ENCODE measurements at regions not wholly inside any gene's neighbourhood (a gene's known extent, or its start where the extent isn't known, plus 50 kb on each side); places are given as distances from the start of the nearest gene placed in this dataset.

DNA sequence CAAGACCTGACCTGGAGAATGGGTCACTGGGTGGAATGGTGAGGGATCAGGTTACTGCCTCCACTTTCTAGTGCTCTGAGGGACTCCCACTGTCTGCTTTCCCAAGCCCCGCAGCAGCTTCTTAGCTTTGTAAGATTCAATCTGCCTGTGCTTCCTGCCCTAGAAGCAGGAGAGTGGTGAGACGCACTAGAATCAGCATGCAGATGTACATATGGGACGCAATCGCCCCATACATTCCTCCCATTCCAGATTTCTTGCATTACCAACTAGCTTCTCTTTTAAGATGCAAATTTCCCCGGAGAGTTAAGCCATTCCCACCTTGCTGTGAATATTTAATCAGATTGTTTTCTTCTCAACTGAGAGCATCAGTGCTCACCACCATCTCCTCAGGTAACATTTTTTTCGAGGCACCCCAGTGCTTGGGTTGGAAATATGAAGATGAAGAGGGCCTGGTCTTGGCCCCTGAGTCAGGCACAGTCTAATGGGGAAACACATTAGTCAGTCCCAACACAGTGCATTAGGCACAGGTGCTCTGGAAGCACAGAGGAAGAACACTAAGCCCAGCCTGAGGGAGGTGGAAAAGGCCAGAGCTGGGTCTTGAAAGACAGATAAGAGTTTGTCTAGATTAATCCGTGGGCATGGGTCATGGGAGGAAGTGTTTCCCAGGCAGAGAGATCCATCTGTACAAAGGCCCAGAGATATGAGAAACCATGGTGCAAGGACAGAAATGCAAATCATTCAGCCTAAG is 66.7 kb upstream of the PRPS1 start:
- H3K4me2 ChIP-seq (ENCODE audit: low read length), result no peak overlapping the region
- H3F3A ChIP-seq (ENCODE audit: insufficient read depth, low read length), result no peaks in the 10 kb centered on the region
- H3K4me1 ChIP-seq (ENCODE audit: insufficient read depth, low read length, severe bottlenecking), result no peaks in the 10 kb centered on the region
- H3K9me3 ChIP-seq (ENCODE audit: low read length), result no peaks in the 10 kb centered on the region
- H3K27me3 ChIP-seq (ENCODE audit: insufficient read depth, low read length), result no peaks in the 10 kb centered on the region
- H3K9ac ChIP-seq (ENCODE audit: low read length), result no peak overlapping the region
- no peaks in the 10 kb centered on the region for H4K20me1 ChIP-seq (ENCODE audit: insufficient read depth, low read length)
- no peaks in the 10 kb centered on the region for H3K79me2 ChIP-seq (ENCODE audit: insufficient read depth, low read length)
- H3K27ac ChIP-seq (ENCODE audit: low read depth, low read length, poor library complexity, severe bottlenecking), result no peak overlapping the region
- H3K36me3 ChIP-seq (ENCODE audit: insufficient read depth, low read length), result no peaks in the 10 kb centered on the region
- H3K9me2 ChIP-seq (ENCODE audit: low read depth, low read length), result no peaks in the 10 kb centered on the region
- no peak overlapping the region for H2AFZ ChIP-seq (ENCODE audit: low read length)
- H3K4me3 ChIP-seq (ENCODE audit: low read depth, low read length, poor library complexity, severe bottlenecking), result no peak overlapping the region
- no peak for TF ChIP-seq EZH2 (IDR thresholded peaks at IDR 0.05; ENCODE audit: borderline replicate concordance, low read length)
- TF ChIP-seq, protein P1, sequence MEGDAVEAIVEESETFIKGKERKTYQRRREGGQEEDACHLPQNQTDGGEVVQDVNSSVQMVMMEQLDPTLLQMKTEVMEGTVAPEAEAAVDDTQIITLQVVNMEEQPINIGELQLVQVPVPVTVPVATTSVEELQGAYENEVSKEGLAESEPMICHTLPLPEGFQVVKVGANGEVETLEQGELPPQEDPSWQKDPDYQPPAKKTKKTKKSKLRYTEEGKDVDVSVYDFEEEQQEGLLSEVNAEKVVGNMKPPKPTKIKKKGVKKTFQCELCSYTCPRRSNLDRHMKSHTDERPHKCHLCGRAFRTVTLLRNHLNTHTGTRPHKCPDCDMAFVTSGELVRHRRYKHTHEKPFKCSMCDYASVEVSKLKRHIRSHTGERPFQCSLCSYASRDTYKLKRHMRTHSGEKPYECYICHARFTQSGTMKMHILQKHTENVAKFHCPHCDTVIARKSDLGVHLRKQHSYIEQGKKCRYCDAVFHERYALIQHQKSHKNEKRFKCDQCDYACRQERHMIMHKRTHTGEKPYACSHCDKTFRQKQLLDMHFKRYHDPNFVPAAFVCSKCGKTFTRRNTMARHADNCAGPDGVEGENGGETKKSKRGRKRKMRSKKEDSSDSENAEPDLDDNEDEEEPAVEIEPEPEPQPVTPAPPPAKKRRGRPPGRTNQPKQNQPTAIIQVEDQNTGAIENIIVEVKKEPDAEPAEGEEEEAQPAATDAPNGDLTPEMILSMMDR (IDR thresholded peaks at IDR 0.05; ENCODE audit: low read length), result no peak

DNA sequence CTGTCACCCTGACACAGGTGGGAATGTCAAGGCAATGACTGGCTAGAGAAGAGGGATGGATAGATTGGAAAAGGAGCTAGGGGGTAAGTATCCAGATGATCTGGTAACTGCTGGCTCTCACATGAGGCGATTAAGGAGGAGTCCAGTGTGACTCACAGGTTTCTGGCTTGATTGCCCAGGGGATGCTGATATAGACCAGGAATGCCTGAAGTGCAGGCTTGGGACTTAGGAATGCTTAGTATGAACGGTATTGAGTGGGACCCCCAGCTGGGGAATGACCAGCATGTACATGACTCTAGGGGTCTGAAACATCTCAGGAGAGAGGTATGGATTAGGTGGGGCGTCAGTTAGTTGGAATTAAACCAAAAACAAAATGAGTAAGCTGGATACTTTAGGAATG is 65.8 kb upstream of the PRPS1 start:
- Histone ChIP-seq H3K36me3 (ENCODE audit: insufficient read depth, low read length) (no peaks in the 10 kb centered on the region), H3K79me2 (ENCODE audit: insufficient read depth, low read length) (no peaks in the 10 kb centered on the region), H3K27me3 (ENCODE audit: insufficient read depth, low read length) (no peaks in the 10 kb centered on the region), H3K4me3 (ENCODE audit: low read depth, low read length, poor library complexity, severe bottlenecking) (no peak overlapping the region), H2AFZ (ENCODE audit: low read length) (no peak overlapping the region), H3K9me2 (ENCODE audit: low read depth, low read length) (no peaks in the 10 kb centered on the region), H3K9me3 (ENCODE audit: low read length) (no peaks in the 10 kb centered on the region), H3K4me2 (ENCODE audit: low read length) (no peak overlapping the region), H3K9ac (ENCODE audit: low read length) (no peak overlapping the region), H4K20me1 (ENCODE audit: insufficient read depth, low read length) (no peaks in the 10 kb centered on the region), H3K27ac (ENCODE audit: low read depth, low read length, poor library complexity, severe bottlenecking) (no peak overlapping the region), H3K4me1 (ENCODE audit: insufficient read depth, low read length, severe bottlenecking) (no peaks in the 10 kb centered on the region), H3F3A (ENCODE audit: insufficient read depth, low read length) (no peaks in the 10 kb centered on the region)
- no peak for TF ChIP-seq EZH2 (IDR thresholded peaks at IDR 0.05; ENCODE audit: borderline replicate concordance, low read length)
- TF ChIP-seq, protein P1 (IDR thresholded peaks at IDR 0.05; ENCODE audit: low read length), result no peak

DNA sequence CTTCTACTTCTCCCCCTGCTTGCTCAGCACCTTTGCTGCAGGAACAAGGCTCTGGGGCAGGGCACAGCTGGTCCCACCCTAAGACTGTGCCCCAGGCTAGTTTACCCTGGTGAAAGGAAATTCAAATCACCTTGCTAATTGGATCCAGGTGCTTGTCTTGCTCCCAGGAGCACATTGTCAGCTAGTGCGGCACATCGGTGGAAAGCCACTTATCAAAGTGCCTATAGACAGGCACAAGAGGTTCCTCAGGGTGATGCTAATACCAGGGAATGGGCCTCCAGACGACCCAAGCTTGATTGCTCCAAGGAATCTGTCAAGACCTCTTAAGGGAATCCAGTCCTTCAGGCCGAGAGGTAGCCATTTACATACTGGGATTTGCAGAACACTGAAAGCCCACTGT is 64.5 kb upstream of the PRPS1 start:
- Histone ChIP-seq H3K36me3 (ENCODE audit: insufficient read depth, low read length) (no peaks in the 10 kb centered on the region), H3K27ac (ENCODE audit: low read depth, low read length, poor library complexity, severe bottlenecking) (no peak overlapping the region), H3K4me1 (ENCODE audit: insufficient read depth, low read length, severe bottlenecking) (no peaks in the 10 kb centered on the region), H3K9me2 (ENCODE audit: low read depth, low read length) (no peaks in the 10 kb centered on the region), H3K9me3 (ENCODE audit: low read length) (no peaks in the 10 kb centered on the region), H3F3A (ENCODE audit: insufficient read depth, low read length) (no peaks in the 10 kb centered on the region), H3K27me3 (ENCODE audit: insufficient read depth, low read length) (no peaks in the 10 kb centered on the region), H4K20me1 (ENCODE audit: insufficient read depth, low read length) (no peaks in the 10 kb centered on the region), H3K4me3 (ENCODE audit: low read depth, low read length, poor library complexity, severe bottlenecking) (no peak overlapping the region), H3K4me2 (ENCODE audit: low read length) (no peak overlapping the region), H3K9ac (ENCODE audit: low read length) (no peak overlapping the region), H3K79me2 (ENCODE audit: insufficient read depth, low read length) (no peaks in the 10 kb centered on the region), H2AFZ (ENCODE audit: low read length) (no peak overlapping the region)
- TF ChIP-seq, protein P1 (IDR thresholded peaks at IDR 0.05; ENCODE audit: low read length), result no peak
- no peak for TF ChIP-seq EZH2 (IDR thresholded peaks at IDR 0.05; ENCODE audit: borderline replicate concordance, low read length)

Data from OCI-LY1 (cell line).